HG03521 (cell line): ENCODE measurements at regions not wholly inside any gene's neighbourhood (a gene's known extent, or its start where the extent isn't known, plus 50 kb on each side); places are given as distances from the start of the nearest gene placed in this dataset.
"Not testable (repeated sequence)": the region's sequence is repeated elsewhere in the genome, so short reads cannot be mapped to it uniquely, and the experiment has no call there.

Experiments used
- ATAC-seq: cut with Tn5 transposase; IDR thresholded peaks from one replicate; pipeline ENCODE4 v1.9.1; 2021; ENCODE audit warnings: mild to moderate bottlenecking, moderate library complexity; ENCODE audit not compliant: unreplicated experiment

DNA sequence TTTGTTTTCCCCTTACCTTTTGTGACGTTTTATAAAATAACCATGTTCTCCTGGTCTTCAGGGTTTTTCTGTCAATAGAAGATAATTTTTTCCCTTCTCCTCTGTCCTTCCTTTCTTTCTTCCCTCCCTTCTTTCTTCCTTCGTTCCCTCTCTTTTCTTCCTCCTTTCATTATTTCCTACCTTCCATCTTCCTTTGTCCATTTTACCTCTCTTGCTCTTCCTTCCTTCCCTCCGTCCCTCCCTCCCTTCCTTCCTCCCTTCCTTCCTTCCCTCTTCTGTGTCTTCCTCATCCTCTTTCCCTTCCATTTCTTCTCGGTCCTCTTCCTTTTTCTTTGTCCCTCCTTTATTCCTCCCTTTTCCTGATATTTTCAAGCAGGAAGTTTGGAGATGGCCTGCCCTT is 128.2 kb downstream of the TEX36 start:
- no peak for ATAC-seq

DNA sequence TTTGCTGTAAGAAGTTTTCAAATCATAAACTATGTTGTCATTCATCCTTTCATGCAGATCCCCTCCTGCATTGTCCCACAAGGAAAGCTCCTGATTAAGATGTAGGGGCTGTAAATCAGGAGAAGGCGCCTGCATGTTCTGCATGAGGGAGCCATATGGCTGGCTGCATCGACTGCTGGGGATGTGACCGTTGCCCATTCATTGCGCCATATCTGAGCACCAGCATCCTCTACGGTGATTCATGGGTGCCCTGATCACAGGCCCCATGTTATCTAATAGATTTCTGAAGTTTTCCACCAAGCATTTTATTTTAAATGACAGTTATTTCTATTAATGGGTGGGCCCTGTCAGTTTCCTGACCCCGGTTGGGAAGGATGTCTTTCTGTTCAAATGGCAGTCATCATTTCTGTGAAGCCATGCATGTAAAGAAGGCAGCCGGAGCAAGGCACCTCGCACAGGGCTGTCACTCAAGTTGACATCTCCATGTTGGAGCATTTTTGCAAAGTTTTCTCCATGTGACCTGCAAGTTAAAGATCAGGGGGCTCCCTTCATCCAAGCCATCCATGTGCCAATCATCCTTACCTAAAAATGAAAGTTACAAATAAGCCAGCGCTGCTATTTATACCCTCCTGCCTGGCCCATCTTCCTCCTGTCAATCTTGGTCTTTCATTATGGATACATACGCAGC is 128.8 kb downstream of the TEX36 start:
- no peak for ATAC-seq

DNA sequence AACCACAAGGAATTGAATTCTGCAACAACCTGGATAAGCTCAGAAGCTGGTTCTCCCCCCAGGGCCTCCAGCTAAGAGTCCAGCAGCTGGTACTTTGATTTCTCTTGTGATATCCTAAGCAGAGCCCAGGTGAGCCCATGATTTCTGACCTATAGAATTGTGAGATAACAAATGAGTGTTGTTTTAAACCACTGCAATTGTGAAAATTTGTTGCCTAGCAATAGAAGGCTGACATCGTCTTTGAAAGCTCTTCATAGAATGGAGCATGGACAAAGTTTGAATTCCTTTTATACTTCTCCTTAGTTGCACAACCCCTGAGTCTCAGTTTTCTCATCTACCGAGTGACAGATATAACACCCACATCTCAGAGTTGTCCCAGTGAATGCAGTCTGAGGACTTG is 129.9 kb downstream of the TEX36 start:
- no peak for ATAC-seq

DNA sequence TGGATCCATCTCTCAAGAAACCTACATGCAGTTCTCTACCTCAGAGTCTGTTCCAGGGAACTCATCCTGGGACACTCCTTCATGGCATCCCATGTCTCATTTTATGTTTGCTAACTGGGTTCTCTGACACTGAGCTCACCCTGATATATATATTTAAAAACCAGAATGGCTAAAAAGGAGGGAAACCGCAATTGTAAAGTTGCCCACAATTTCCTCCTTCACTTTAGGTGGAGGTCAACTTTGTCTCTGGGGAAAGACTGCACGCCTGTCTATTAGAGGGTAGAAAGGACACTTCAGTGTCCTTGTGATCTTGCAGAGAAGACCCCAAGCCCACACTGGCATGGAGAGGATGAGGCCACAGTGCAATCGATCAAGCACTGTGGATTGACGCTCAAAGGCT is 131.7 kb downstream of the TEX36 start:
- no peak for ATAC-seq

DNA sequence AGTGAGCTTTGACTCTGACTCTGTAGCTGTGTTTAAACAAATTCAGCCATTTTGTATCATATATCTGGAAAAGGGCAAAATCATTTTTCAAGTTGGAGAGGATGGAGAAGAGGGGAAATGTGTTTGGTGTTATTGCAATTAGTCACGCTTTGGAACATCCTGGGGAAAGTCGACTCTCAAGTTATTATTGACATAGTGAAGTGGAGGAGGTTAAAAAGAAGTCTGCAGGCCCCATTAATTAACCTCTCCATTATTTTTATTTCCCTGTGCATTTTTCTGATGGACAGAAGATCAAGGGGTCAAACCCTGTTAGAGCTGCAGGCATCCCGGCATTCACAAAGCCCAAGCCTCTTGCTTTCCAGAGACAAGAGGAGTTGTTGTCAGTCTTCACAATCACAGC is 132.6 kb downstream of the TEX36 start:
- no peak for ATAC-seq

DNA sequence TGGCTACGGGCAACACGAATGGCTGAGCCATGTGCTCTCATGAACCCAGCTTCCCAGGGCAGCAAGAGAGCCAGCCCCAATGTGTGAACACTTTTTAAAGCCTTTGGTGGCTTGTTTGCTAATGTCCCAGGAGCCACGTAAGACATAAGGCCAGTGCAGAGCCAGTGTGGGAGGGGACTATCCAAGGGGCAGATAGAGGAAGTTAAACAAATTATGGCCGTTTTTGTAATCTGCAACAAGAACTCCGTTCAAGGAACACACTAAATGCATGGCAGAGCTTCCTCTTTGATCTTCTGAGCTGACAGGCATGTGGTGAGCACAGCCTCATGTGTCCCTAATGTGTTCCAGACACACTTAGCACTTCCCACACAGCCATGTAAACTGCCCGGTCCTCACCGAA is 133.3 kb downstream of the TEX36 start:
- no peak for ATAC-seq

DNA sequence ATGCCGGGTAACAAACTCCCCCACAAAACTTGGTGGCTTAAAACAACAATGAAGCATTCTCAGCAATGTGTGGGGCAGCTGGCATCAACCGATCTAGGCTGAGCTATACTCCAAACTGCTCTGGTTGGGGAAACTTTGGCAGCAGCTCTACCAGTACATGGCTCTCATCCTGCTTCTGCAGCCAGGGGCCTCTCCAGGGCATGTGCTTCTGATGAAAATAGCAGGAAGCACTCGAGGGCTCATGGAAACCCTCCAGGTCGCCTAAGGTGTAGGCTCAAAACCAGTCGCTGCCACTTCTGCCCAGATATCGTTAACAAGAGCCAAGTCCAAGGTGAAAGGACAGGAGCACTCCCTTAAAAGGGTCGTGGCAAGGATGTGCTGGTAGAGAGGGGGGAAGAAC is 134.1 kb downstream of the TEX36 start:
- no peak for ATAC-seq

DNA sequence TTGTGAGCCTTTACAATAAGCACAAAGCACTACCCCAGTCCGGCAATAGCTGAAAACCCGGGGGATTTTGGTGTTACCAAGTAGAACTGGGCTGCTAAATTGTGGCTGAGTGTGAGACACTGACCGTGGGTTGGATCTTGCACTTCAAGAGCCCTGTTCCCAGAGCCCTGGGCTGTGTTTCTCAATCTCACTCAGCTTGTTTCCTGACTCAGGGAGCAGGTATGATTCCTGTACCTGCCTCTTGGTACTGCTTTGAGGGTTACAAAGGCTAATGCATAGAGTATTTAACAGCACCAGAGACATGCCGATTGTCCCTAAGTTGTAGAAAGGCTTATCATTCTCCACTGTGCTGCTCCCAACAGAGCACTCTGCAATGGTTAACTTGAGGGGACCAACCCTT is 134.6 kb downstream of the TEX36 start:
- ATAC-seq: no peak

DNA sequence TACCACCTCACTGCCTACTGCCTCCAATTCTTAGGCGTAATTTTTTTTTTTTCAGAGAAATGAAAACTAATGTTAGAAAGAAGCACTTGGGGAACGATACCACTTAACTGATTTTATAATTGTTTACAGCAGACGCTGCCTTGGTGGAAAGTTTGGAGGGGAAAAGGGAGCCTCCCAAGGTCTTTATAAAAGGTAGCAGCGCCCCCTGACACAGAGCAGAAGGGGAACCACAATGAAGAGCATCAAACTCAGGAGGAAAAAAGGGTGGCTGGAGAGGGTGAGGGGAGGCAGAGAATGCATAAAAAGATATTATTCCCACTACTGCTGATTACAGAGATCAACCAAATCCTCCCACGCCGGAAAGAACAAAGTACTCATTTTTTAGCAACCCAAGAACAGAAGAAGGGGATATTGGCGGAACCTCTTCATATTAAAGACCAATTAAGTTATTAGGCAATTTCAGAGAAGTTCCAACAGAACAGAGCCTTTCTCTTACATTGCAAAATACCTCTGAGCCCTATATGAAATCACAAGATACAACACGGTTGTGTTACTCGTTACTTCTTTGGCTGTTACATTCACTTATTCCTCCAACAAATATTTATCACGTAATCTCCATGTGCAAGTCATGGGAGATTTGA is 135.8 kb downstream of the TEX36 start:
- no peak for ATAC-seq

DNA sequence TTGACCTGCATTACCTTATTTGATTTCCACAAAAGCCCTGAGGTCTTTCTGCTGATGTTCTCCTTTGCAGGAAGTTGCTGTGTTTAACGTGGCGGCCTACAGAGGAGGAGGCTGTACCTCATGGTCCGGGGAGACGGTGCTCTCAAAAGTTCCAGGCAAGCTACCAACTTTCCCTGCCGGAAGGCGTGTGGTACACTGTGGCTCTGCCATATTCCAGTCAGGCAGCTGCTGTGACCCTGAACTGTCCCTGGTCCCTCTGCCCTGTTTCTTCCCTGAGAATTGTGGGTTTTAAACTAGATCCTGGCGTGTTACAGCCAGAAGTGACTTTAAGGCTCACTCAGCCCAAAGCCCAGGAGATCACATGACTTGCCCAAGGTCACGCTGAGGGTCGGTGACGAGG is 139.2 kb downstream of the TEX36 start:
- no peak for ATAC-seq

DNA sequence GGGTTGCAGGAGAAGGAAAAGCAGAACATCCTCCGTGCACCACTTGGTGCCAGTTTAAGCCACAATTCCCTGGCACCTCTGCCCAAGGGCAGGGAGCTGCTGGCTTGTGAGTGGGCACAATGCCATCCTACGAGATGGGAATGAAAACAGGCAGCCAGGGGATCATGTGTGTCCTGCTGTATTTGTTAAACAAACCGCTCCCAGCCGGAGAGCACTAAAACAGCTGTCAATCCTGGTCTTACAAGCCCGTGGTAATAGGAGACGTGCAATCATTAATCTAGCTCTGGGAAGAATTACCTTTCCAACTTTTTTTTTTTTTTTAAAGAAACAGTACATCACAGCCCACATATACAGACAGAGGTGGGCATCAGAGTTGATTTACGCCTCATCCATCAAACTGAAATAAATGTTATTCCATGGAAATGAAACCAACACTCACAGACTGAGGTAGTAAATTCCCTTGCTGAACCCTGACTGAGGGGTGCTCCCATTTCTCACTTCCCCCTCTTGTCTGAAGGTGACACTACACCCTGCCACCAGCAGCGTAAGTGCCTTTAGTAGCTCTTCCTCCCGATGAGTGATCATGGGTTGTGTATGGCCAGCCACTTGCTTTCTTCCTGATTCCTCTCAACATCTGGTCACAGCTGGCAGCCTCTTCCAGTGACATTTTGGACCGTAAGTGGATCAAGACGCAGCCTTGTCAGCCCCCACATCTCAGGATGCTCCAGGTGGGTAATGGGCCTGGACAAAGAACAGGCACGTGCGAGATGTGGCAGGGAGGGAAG is 143.8 kb downstream of the TEX36 start:
- ATAC-seq: no peak

DNA sequence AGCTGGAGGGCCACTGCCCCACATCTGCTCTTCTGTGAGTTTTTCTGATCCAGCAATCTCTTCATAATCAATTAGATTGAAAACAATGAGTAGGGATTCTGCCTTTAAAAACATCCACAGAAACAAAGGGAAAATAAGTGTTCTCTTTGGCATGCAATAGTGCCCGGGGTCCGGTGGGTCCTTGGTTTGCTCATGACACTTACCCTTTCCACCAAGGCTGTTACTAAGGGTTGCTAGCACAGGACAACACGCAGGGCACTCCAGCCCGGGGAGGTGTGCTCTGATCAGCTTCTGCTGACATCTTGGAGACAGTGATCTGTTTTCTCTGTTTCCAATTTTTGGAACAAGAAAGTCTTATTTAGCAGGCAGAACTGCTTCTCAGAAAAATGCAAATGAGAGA is 146.7 kb downstream of the TEX36 start:
- no peak for ATAC-seq

DNA sequence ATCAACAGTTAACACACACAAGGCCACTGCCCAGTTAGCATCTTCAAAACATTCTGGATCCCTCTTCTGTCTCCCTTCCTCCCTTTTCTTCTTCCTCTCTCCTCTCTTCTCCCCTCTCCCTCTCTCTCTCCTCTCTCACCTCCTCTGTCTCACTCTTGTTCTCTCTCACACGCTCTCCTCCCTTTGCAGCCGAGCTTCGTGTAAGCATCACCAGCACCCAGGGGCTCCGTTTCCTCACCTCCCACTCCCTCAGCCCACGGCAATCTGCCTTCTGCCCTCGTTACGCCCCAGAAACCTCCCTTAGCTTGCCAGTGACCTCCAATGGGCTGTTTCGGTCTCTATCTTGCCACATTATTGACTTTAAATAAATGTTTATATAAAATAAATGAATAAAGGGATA is 147.4 kb downstream of the TEX36 start:
- no peak for ATAC-seq

DNA sequence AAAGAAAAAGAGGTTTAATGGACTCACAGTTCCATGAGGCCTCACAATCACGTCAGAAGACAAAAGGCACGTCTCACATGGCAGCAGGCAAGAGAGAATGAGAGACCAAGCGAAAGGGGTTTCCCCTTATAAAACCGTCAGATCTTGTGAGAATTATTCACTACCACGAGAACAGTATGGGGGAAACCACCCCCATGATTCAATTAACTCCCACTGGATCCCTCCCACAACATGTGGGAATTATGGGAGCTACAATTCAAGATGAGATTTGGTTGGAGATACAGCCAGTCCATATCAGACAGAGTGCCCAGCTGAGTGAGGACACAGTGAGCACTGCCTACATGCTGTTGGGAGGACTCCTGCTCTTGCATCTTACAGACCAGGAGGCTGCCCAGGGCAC is 148.4 kb downstream of the TEX36 start:
- ATAC-seq: no peak

DNA sequence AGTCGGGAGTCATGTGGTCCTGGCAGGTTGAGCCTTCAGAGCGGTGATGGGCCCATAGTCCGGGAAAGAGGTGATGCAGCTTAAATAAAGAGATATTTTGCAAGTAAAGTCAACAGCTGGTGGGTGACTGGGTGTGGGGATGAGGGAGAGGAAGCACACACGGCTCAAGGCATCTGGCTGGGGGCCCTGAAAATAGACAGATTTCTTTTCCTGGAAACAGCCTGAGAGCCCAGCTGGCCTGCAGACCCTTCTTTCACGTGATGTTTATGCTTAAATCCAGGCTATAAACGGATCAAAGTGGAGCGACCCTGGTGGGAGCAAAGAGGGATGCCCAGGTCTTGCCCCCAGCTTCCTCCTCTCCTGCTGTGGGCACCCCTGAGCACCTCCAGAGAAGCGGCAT is 149.1 kb downstream of the TEX36 start:
- ATAC-seq: no peak

DNA sequence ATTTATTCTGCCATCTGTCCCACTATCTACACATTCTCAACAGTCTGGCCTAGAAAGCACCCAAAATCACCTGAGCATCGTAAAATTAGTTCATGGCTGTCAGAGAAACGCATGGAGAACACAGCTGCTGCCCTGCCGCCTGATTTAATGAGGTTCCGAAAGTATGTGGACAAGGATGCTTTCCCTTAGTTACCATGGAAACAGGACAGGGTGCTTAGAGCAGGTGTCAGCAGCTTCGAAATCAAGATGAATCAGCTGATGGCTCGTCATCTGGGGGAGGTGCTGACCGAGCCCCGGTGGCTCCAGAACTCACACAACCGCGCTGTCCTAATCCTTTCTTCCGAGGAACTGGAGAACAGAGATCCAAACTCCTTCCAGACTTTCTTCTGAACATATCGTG is 151.5 kb downstream of the TEX36 start:
- no peak for ATAC-seq

DNA sequence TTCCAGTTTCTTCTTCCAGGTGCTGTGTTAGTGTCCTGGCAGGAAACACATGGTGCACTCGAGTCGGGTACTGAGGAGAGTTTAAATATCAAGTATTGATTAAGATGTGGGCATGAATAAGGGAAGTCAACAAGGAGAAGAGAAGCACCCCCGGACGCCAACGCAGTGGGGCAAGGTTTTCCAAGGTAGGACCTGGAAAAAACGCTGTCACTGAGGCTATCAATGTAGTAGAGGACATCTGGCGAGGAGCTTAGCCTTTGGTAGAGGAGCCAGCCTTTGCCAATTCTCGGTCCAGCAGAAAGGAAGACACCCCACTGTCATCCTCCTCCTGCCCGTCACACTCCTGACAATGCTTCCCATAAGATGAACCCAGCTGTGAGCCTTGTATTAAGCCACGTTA is 159.6 kb downstream of the TEX36 start:
- no peak for ATAC-seq

DNA sequence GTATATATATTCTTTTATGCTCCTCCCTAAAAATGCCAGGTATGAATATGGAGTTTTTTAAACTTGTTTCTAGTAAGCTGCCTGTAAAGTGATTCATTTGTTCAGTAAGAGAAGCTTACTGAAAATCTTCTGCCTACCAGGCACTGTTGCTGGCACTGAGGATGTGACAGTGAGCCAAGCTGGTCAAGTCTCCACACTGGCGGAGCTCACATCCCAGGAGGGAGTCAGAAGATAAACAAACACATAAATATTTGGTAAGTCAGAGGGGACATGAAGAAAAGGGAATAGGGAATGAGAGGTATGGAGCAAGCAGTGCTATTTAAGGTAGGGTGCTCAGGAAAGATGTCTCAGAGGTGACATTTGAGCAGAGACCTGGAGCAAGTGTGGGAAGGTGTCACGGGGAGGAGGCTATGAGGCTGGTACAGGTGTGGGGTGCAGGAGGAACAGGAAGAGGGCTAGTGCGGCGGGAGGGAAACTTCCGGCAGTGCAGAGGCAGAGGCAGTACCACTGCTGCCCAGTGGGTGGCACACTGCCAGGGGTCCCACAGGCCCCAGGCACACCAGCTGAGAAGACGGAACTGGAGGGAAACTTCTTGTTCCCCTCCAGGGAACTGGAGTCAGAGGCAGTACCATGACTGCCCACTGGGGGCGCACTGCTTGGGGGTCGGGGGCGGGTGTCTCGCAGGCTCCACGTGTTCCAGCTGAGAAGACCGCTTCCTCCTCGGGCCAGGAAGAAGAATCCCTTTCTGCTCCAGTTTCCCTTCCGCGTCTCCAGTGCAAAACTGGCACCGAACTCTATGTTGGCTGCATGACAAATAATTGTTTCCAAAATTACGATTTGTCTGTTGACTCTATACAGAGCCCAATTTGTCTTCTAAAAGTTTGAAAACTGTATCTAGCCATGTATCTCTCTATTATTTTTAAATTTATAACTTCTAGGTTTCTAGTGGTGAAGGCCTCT is 161.0 kb downstream of the TEX36 start:
- ATAC-seq: peak; percentile 54

DNA sequence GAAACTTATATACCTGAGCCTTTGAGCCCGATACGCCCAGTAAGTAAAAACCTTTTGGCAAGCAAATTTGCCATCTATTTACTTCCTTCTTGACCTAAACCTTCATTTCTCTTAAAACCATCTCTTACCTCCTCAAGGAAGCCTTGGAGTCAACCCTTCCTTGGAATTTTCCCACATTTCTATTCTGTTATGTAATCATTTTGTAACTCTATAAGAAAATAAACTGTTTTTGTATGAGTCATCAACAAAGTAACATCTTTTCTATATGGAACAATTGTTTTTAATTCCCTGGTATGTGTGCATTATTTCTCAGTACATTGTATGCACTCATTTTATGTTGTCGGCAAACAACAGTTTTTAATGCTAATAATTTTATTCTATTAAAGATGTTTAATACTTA is 162.0 kb downstream of the TEX36 start:
- no peak for ATAC-seq

DNA sequence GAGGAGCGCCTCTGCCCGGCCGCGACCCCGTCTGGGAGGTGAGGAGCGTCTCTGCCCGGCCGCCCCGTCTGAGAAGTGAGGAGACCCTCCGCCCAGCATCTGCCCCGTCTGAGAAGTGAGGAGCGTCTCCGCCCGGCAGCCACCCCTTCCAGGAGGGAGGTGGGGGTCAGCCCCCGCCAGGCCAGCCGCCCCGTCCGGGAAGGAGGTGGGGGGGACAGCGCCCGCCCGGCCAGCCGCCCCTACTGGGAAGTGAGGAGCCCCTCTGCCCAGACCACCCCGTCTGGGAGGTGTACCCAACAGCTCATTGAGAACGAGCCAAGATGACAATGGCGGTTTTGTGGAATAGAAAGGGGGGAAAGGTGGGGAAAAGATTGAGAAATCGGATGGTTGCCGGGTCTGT is 164.6 kb downstream of the TEX36 start:
- not testable (repeated sequence) for ATAC-seq

DNA sequence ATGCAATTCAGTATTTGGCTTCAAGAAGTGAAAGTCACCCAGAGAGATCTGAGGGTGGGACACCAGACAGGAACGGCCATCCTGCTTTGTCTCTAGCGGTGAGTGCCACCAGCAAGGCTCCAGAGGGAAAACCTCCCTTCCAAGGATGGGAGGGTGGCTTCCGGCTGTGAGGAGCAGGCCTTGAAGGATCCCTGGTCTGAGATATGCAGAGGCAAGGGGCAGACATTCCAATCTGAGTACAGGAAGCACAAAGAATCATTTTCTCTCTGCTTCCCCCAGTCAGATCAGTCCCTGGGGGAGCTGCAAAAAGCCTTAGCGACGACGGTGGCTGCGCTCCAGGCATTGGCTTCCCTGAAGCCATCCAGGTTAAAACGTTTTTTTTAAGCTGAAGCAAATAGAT is 167.4 kb downstream of the TEX36 start:
- ATAC-seq: no peak
